ENCODE measurements at regions not wholly inside any gene's neighbourhood (a gene's known extent, or its start where the extent isn't known, plus 50 kb on each side); places are given as distances from the start of the nearest gene placed in this dataset.

DNA sequence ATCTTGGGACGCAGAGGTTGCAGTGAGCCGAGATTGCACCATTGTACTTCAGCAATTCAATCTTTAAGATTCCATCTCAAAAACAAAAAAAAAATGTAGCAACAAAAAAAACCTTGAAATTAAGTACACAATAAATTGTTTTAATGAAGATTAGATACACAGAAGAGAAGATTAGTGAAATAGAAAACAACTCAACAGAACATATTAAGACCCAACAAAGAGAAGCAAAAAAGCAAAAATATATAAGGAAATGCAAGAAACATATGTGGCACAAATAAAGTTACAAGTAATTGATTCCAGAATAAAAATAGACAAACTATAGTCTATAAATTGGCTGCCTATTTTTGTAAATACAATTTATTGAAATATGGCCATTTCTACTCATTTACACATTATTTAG is 445.2 kb downstream of the EPM2A start:
- TF ChIP-seq CTCF (CRISPR knock-in tag; IDR thresholded peaks at IDR 0.05) (no peak), PHF5A (CRISPR knock-in tag; IDR thresholded peaks at IDR 0.05; ENCODE audit: low read depth, unreplicated experiment) (no peak), ZMAT3 (CRISPR knock-in tag; conservative IDR thresholded peaks at IDR 0.05) (no peak), CAMTA2 (CRISPR knock-in tag; IDR thresholded peaks at IDR 0.05; ENCODE audit: borderline replicate concordance) (no peak), FOXA1 (IDR thresholded peaks at IDR 0.05) (no peak), FOXA1 (CRISPR knock-in tag; IDR thresholded peaks at IDR 0.05) (no peak), POLR2A (IDR thresholded peaks at IDR 0.05; ENCODE audit: insufficient read depth in 1 of 2, low read depth in 2 of 2, low read length in 2 of 2) (no peak), GMEB2 (CRISPR knock-in tag; IDR thresholded peaks at IDR 0.05; ENCODE audit: low read depth) (no peak), ZFP36L1 (CRISPR knock-in tag; IDR thresholded peaks at IDR 0.05) (no peak)
- TF ChIP-seq, protein P1, sequence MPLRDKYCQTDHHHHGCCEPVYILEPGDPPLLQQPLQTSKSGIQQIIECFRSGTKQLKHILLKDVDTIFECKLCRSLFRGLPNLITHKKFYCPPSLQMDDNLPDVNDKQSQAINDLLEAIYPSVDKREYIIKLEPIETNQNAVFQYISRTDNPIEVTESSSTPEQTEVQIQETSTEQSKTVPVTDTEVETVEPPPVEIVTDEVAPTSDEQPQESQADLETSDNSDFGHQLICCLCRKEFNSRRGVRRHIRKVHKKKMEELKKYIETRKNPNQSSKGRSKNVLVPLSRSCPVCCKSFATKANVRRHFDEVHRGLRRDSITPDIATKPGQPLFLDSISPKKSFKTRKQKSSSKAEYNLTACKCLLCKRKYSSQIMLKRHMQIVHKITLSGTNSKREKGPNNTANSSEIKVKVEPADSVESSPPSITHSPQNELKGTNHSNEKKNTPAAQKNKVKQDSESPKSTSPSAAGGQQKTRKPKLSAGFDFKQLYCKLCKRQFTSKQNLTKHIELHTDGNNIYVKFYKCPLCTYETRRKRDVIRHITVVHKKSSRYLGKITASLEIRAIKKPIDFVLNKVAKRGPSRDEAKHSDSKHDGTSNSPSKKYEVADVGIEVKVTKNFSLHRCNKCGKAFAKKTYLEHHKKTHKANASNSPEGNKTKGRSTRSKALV (CRISPR knock-in tag; IDR thresholded peaks at IDR 0.05): no peak
- TF ChIP-seq, protein P2, sequence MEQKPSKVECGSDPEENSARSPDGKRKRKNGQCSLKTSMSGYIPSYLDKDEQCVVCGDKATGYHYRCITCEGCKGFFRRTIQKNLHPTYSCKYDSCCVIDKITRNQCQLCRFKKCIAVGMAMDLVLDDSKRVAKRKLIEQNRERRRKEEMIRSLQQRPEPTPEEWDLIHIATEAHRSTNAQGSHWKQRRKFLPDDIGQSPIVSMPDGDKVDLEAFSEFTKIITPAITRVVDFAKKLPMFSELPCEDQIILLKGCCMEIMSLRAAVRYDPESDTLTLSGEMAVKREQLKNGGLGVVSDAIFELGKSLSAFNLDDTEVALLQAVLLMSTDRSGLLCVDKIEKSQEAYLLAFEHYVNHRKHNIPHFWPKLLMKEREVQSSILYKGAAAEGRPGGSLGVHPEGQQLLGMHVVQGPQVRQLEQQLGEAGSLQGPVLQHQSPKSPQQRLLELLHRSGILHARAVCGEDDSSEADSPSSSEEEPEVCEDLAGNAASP (CRISPR knock-in tag; IDR thresholded peaks at IDR 0.05; ENCODE audit: borderline replicate concordance): no peak

Measured in HepG2 (cell line).